Gastrocnemius medialis (tissue), 4 donors: ENCODE measurements at regions not wholly inside any gene's neighbourhood (a gene's known extent, or its start where the extent isn't known, plus 50 kb on each side); places are given as distances from the start of the nearest gene placed in this dataset.

Source experiments
- CTCF ChIP-seq, 5 experiments: fragments of 450-650 bp in 3 of 5; fragments of 200-600 bp in 2 of 5; sonication (generic) in 2 of 5; IDR thresholded peaks in 4 of 5; conservative IDR thresholded peaks in 1 of 5; 1 replicate in 4 of 5; 2 replicates in 1 of 5; pipeline ENCODE4 v1.5.1; 2016 to 2019; ENCODE audit warnings: antibody characterized with exemption in 5 of 5, mild to moderate bottlenecking in 3 of 5, moderate library complexity in 3 of 5
- POLR2A ChIP-seq, 2 donors: fragments of 450-650 bp; IDR thresholded peaks; one replicate each; pipeline ENCODE4 v1.6.1; 2017; ENCODE audit warnings: antibody characterized with exemption in 2 of 2, mild to moderate bottlenecking in 2 of 2, moderate library complexity in 2 of 2

DNA sequence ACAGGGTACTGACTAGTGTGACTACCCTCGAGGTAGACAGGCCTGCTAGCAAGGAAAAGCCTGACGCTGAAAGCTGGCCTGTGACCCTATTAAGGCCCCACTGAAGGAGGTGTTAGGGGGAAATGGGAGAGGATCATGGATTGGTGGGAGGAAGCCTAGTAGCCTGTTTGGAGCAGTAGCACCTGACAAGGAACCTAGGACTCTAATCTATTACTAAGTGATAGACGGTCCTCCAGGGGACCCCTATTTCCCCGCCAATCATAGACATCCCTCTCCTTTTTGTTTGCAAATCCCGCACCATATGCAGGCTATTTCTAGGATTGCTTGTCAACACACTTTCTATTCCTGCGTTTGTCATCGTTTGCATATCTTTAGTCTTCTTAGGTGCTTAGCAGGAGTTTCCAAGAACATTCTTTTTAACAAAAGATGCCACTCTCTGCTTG, 1338.8 kb upstream of the MIR17HG start:
- TF ChIP-seq CTCF (IDR thresholded peaks at IDR 0.05 in 4 of 5, conservative IDR thresholded peaks at IDR 0.05 in 1 of 5) (no peak), POLR2A (IDR thresholded peaks at IDR 0.05) (no peak)
